RWPE1 (cell line): ENCODE measurements at regions not wholly inside any gene's neighbourhood (a gene's known extent, or its start where the extent isn't known, plus 50 kb on each side); places are given as distances from the start of the nearest gene placed in this dataset.

Experiments used
- CTCF ChIA-PET: fragments of 350-600 bp; sonication (Branson Sonifier 250); formaldehyde crosslinking; extraction: SDS; loops from one replicate; lab custom pipeline; 2021; lab: Yijun Ruan, JAX
- POLR2A ChIA-PET: fragments of 400-600 bp; formaldehyde crosslinking; extraction: SDS; loops from one replicate; lab custom pipeline; 2020; ENCODE audit warnings: antibody characterized with exemption; ENCODE audit not compliant: low non-redundant PET; lab: Yijun Ruan, JAX
- DNase-seq: peaks from one replicate; pipeline ENCODE4 v3.0.0; 2012; ENCODE audit warnings: low spot score
- H3K27ac ChIP-seq: fragments of 450-650 bp; 2 replicates; pipeline ENCODE4 v1.5.1; 2017
- CTCF ChIP-seq: fragments of 450-650 bp; conservative IDR thresholded peaks from 2 replicates; pipeline ENCODE4 v1.5.1; 2017; ENCODE audit warnings: low read depth, mild to moderate bottlenecking

- no peak for TF ChIP-seq CTCF
- ChIA-PET CTCF (no interaction called here), POLR2A (no interaction called here)
- H3K27ac ChIP-seq, result no peak overlapping the region
- no peak for DNase-seq
These were observed 1214.8 kb downstream of the NSUN3 start for GRCh38 chr3:95277613-95278012.

GRCh38 chr3:95280711-95281352, 1218.0 kb downstream of the NSUN3 start:
- H3K27ac ChIP-seq, result no peak overlapping the region
- no peak for TF ChIP-seq CTCF
- CTCF ChIA-PET, result no interaction called here
- peak; percentile 7 for DNase-seq
- POLR2A ChIA-PET, result no interaction called here

GRCh38 chr3:95289295-95289694, 1226.4 kb downstream of the NSUN3 start:
- DNase-seq, result no peak
- ChIA-PET CTCF (no interaction called here), POLR2A (no interaction called here)

DNA sequence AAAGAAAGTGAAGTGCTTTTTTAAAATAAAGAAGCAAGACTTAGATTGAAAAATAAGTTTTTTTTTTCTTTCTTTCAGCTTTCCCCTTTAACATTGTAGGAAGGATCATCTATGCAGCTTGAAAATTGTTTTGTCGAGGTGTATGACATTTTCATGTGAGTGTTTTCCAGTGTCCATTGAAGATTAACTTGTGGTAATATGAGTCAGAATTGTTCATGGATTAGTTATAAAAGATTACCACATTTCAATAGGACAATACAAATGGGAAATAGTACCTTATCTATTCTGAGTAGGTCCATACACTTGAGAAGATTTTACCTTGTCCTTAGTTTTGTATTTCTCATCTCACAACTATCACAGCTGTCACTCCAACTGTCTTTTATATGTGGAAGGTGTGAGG, 1234.7 kb downstream of the NSUN3 start:
- no peak for TF ChIP-seq CTCF
- no peak overlapping the region for H3K27ac ChIP-seq
- no peak for DNase-seq
- ChIA-PET POLR2A (no interaction called here), CTCF (no interaction called here)

More at GRCh38 chr3:95289295-95289694, 1226.4 kb downstream of the NSUN3 start:
- no peak overlapping the region for H3K27ac ChIP-seq
- TF ChIP-seq CTCF, result no peak

- CTCF ChIA-PET, result no interaction called here
- no peak for DNase-seq
These were observed 1239.2 kb downstream of the NSUN3 start for GRCh38 chr3:95302044-95302443.

GRCh38 chr3:95310560-95310959, 1247.7 kb downstream of the NSUN3 start:
- H3K27ac ChIP-seq, result no peak overlapping the region
- no peak for TF ChIP-seq CTCF
- no peak for DNase-seq
- ChIA-PET CTCF (no interaction called here), POLR2A (no interaction called here)

More at GRCh38 chr3:95302044-95302443, 1239.2 kb downstream of the NSUN3 start:
- TF ChIP-seq CTCF, result no peak
- POLR2A ChIA-PET, result no interaction called here
- H3K27ac ChIP-seq, result no peak overlapping the region
